HFFc6 (cell line): ENCODE measurements at regions not wholly inside any gene's neighbourhood (a gene's known extent, or its start where the extent isn't known, plus 50 kb on each side); places are given as distances from the start of the nearest gene placed in this dataset.
A peak's percentile ranks its signal among the peaks of the same experiment; 100 is the strongest.

Experiments
- DNase-seq: peaks from one replicate; pipeline ENCODE4 v3.0.0-alpha.2; 2018
- H3K27ac Mint-ChIP-seq: 2 replicates; pipeline ENCODE4 v1.8.0; 2020; ENCODE audit warnings: mild to moderate bottlenecking, mixed read lengths
- H3K27me3 Mint-ChIP-seq: 2 replicates; pipeline ENCODE4 v1.8.0; 2021; ENCODE audit warnings: mild to moderate bottlenecking, moderate library complexity, mixed read lengths; ENCODE audit not compliant: insufficient read depth
- H3K36me3 Mint-ChIP-seq: 2 replicates; pipeline ENCODE4 v1.8.0; 2021; ENCODE audit warnings: low read depth, mixed read lengths
- H3K4me1 Mint-ChIP-seq: 2 replicates; pipeline ENCODE4 v1.8.0; 2020; ENCODE audit warnings: low read depth, mixed read lengths
- H3K4me3 Mint-ChIP-seq: 2 replicates; pipeline ENCODE4 v1.8.0; 2020; ENCODE audit warnings: mild to moderate bottlenecking, moderate library complexity, mixed read lengths
- H3K9me3 Mint-ChIP-seq: 2 replicates; pipeline ENCODE4 v1.8.0; 2020; ENCODE audit warnings: mild to moderate bottlenecking, mixed read lengths
- TF ChIP-seq, protein P1 (sequence below): fragments of 200-600 bp; sonication (generic); IDR thresholded peaks from 2 replicates; pipeline ENCODE4 v1.5.0; 2021; ENCODE audit warnings: antibody characterized with exemption, mild to moderate bottlenecking

DNA sequence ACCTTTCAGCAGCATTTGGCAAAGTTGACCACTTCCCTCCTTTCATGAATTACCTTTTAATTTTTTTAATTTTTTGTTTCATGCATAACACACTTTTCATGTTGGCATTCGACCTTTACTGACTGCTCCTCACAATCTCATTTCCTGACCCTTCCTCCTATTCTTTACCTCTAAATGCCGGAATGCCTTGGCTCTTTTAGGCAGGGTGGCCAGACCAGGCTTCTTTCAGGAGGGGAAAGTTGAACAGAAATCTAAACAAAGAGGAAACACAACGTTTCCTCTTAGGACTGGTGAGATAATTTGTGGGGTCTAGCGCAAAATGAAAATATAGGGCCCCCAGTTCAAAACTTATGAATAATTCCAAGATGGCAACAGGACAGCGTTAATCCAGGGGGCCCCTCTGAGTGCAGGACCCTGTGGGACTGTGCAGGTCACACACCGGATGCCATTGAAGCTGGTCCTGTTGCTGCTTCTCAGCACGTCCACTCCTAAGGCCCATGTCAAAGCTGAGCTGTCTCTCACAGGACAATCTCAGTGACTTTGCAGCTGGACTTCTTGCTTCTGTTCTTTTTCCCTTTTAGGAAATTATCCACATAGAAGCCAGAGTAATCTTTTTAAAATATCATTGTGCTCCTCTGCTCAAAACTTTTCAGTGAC, 313.8 kb downstream of the HDGFL1 start:
- H3K4me3 Mint-ChIP-seq = no peak overlapping the region
- DNase-seq = no peak
- H3K27ac Mint-ChIP-seq = no peak overlapping the region
- no peaks in the 10 kb centered on the region for H3K9me3 Mint-ChIP-seq
- TF ChIP-seq, protein P1, sequence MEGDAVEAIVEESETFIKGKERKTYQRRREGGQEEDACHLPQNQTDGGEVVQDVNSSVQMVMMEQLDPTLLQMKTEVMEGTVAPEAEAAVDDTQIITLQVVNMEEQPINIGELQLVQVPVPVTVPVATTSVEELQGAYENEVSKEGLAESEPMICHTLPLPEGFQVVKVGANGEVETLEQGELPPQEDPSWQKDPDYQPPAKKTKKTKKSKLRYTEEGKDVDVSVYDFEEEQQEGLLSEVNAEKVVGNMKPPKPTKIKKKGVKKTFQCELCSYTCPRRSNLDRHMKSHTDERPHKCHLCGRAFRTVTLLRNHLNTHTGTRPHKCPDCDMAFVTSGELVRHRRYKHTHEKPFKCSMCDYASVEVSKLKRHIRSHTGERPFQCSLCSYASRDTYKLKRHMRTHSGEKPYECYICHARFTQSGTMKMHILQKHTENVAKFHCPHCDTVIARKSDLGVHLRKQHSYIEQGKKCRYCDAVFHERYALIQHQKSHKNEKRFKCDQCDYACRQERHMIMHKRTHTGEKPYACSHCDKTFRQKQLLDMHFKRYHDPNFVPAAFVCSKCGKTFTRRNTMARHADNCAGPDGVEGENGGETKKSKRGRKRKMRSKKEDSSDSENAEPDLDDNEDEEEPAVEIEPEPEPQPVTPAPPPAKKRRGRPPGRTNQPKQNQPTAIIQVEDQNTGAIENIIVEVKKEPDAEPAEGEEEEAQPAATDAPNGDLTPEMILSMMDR = no peak
- no peaks in the 10 kb centered on the region; the same call in 1 of the 2 replicates for H3K36me3 Mint-ChIP-seq
- no peaks in the 10 kb centered on the region for H3K27me3 Mint-ChIP-seq
- peaks cover 77% of the 10 kb centered on the region for H3K4me1 Mint-ChIP-seq

DNA sequence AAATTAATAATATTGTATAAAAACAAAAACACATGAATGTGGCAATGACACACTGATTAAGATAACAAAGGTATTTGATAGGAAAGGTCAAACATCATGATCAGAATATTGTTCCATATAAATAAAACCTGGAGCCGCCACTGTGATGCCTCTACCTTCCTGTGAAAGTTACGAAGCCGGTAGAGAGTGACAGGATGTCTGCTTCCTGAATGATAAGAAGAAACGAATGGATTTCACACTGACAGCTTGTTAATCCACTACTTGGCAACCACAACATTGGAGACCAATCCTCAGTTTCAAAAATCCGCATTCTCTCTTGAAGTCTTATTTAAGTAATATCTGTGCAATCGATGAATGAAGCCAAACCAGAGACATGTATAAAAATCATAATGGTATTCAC, 315.1 kb downstream of the HDGFL1 start:
- no peak for DNase-seq
- Mint-ChIP-seq H3K4me3 (no peak overlapping the region), H3K27me3 (no peaks in the 10 kb centered on the region), H3K27ac (no peak overlapping the region), H3K4me1 (peaks cover 70% of the 10 kb centered on the region), H3K9me3 (no peaks in the 10 kb centered on the region), H3K36me3 (no peaks in the 10 kb centered on the region; the same call in 1 of the 2 replicates)
- TF ChIP-seq, protein P1 = no peak

DNA sequence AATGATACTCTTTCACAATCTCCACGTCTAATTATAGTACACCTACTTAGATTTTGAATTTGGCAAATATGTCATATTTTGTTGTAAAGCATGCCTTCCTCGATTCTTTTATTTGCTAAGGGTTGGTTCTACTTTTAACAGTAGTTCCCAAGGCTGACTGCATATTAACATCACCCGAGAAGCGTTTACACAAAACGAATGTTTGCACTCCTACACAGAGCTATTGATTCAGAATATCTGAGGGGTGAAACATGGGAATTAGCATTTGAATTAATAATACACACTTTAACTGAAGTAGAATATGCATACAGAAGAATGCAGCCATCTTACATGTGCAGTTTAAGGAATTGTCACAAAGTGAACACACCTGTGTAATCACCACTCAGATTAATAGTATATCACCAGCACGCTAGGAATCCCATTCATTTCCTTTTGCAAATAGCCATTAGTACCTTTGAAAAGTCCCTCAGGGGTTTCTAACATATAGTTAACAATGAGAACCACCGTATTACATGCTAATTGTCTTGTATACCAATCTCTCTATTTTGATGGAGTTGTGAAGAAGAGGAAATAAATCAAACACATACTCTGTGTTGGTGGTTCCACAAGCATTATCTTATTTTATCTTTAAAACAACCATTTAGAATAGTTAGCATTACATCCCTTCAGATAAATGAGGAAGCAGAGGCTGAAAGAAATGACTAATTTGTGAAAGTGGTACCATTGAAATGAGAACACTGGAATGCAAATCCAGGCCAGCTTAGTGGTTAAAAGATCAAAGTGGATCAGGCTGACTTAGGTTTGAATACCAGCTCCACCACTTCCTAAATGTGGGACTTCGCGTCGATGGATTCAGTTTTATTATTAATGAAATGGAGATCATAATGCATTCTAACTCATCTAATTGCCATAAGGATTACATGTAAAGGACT, 317.6 kb downstream of the HDGFL1 start:
- TF ChIP-seq, protein P1 = no peak
- Mint-ChIP-seq H3K4me1 (peaks cover 59% of the 10 kb centered on the region), H3K4me3 (peak overlapping the region; percentile 31), H3K9me3 (no peaks in the 10 kb centered on the region), H3K27ac (peak overlapping the region; percentile 40; the same call in 1 of the 2 replicates), H3K36me3 (no peaks in the 10 kb centered on the region; the same call in 1 of the 2 replicates), H3K27me3 (no peaks in the 10 kb centered on the region)
- DNase-seq = peak; percentile 53

DNA sequence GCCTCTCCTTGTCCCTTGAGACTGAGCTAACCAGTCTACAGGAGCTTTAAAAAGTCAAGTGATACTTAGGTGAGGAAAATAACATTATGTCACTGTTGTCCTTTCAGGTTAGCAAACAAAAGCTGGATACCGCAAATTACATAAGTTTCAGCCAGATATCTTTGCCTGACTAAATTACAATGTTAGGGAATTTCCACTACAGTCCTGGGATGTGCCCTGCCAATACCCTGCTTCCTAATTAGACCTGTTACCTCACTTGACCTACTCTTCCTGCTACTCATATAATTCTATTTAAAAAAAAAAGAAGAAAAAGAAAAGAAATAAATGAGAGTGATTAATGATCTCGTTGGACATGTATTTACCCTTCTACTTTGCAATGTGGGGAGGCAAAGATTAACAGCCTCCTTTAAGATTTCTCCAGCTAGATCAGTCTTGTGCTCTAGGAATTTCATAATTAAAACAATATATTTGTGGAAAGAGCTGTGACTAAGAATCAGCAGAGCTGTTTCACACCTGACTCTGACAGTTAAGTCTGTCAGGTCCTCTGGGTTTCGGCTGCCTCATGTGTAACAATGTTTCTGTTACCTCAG, 318.9 kb downstream of the HDGFL1 start:
- Mint-ChIP-seq H3K4me1 (peaks cover 57% of the 10 kb centered on the region), H3K27ac (no peak overlapping the region), H3K36me3 (no peaks in the 10 kb centered on the region; the same call in 1 of the 2 replicates), H3K9me3 (no peaks in the 10 kb centered on the region), H3K4me3 (no peak overlapping the region), H3K27me3 (no peaks in the 10 kb centered on the region)
- no peak for DNase-seq
- TF ChIP-seq, protein P1 = no peak

DNA sequence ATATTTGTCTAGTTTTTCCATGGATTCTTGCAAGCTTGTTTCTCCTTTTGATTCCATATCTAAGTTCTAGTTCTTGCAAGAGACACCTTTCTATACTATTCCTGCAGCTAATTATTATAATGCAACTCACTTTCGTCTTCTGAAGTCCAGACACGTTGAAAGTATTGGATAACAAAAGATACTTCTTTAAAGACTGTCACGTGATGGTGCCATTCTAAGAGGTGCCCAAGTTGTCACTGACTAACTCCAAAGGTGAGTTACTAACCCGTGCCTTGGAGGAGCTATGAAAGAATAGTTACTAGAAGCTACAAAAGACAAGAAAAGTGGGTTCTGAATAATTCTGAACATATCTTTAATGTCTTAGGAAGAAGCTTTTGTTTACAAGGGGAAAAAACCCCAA, 322.6 kb downstream of the HDGFL1 start:
- TF ChIP-seq, protein P1 = no peak
- Mint-ChIP-seq H3K27me3 (no peaks in the 10 kb centered on the region), H3K4me1 (peaks cover 46% of the 10 kb centered on the region), H3K4me3 (no peak overlapping the region), H3K36me3 (no peaks in the 10 kb centered on the region), H3K9me3 (no peaks in the 10 kb centered on the region), H3K27ac (peak overlapping the region; percentile 83)
- no peak for DNase-seq
